Raji (cell line): ENCODE measurements at regions not wholly inside any gene's neighbourhood (a gene's known extent, or its start where the extent isn't known, plus 50 kb on each side); places are given as distances from the start of the nearest gene placed in this dataset.

Experiments used
- POLR2A ChIP-seq: IDR thresholded peaks from 2 replicates; pipeline ENCODE4 v1.6.1; 2011; ENCODE audit warnings: low read depth, low read length, control low read depth; ENCODE audit not compliant: insufficient read depth

DNA sequence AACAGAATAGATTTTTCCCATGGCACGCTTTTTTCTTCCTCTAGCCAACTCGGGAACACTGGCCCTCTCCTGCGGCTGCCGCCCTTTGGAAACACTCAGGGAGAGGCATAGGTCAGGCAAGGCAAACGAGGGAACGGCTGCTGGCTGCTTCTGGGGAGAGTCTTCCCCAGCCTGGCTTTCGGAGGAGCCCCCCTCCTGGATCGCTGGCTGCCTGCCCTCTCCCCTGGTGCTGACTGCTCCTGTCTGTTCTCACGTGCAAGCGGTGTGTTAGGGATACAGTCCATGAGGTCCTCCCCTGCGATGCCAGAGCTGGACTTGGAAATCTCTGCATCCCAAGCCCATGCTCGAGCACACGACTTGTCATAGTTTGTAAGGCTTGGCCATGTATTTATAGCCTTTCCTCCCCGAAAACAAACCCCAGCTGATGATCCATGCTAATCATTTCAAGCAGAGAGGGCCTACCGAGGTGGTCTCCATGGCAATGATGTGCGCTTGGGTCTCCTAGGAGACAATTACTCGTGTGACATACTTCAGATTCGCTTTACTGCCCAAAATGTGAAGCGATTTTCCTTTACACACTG is 315.6 kb upstream of the ATP10A start:
- TF ChIP-seq POLR2A: no peak

DNA sequence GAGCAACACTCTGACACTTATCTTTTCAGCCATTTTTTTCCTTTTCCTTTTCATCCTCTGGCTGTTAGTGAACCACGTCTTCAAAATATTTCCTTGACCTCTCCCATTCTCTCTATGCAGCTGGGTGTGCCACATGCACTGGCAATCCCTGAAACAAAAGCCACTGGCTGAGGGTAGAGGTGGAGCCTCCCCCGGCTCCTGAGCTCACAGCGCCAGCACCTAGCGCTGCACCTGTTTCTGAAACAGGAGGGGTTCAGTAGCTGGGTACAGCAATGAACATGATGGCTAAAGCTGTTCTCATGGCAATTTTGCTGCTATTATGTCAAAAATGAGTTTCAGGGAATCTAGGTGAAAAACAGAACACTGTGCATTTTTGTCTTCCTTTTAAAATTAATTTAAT is 314.7 kb upstream of the ATP10A start:
- no peak for TF ChIP-seq POLR2A

GRCh38 chr15:26176831-26177230 is 313.7 kb upstream of the ATP10A start:
- TF ChIP-seq POLR2A: no peak

- TF ChIP-seq POLR2A: no peak
Measured at GRCh38 chr15:26171266-26171665, 308.1 kb upstream of the ATP10A start.

GRCh38 chr15:26166429-26166828 is 303.3 kb upstream of the ATP10A start:
- no peak for TF ChIP-seq POLR2A

- TF ChIP-seq POLR2A: no peak
Measured at GRCh38 chr15:26165546-26165945, 302.4 kb upstream of the ATP10A start.

- no peak for TF ChIP-seq POLR2A
Measured at GRCh38 chr15:26160343-26160742, 297.2 kb upstream of the ATP10A start.

DNA sequence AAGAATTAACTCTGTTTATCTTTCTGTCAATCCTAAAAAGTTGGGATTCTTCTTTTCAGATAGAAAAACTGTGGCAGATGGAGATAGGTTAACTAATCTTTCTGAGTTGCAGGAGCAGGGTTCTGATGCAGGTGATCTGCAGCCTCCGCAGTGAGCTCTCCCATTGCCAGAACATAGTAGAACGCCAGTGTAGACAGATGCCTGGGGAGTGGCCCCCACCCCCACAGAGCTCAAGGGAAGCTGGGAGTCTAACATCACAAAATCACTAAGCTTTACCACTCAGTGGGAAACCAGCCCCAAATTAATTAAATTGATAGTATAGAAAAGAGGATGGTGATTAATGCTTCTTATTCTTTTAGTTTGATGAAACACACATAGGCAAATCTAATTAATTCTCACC is 295.0 kb upstream of the ATP10A start:
- TF ChIP-seq POLR2A: no peak

GRCh38 chr15:26157081-26157480 is 294.0 kb upstream of the ATP10A start:
- no peak for TF ChIP-seq POLR2A

GRCh38 chr15:26156051-26156450 is 292.9 kb upstream of the ATP10A start:
- no peak for TF ChIP-seq POLR2A

GRCh38 chr15:26148156-26148860 is 285.2 kb upstream of the ATP10A start:
- TF ChIP-seq POLR2A: no peak

GRCh38 chr15:26146202-26146601 is 283.1 kb upstream of the ATP10A start:
- no peak for TF ChIP-seq POLR2A

GRCh38 chr15:26145796-26146195 is 282.7 kb upstream of the ATP10A start:
- TF ChIP-seq POLR2A: no peak

DNA sequence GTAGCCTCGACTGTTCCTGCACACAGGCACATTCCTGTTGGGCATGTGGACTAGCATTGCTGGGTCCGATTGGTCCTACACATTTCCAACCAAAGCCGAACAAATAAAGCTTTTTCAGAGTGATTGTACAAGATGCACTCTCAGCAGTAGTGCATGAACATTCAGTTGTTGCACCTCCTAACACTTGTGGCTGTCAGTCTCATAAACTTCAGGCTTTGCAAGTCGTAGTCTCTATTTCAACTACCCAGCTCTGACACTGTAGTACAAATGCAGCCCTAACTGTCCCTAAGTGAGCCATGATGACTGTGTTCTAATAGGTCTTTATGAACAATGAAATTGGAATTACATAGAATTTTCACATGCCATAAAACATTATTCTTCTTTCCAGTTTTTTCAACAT is 281.7 kb upstream of the ATP10A start:
- no peak for TF ChIP-seq POLR2A

DNA sequence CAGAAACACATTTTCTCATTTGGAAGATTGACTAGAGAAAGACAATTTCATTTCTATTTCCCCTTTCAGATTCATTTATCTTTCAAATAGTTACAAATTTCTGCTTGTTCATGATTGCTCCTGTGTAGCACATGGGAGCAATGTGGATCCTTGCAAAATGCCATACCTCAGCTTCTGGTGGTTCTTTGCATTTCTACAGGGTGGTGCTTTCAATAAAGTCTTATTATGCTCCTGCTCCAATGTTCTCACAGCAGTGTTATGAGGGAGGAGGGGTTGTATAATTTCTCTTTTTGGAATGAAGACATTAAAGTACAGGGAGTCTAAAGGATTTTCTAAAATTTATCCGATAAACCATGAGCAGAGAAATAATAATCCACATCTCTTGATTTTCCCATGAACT is 280.1 kb upstream of the ATP10A start:
- no peak for TF ChIP-seq POLR2A

GRCh38 chr15:26134812-26135211 is 271.7 kb upstream of the ATP10A start:
- TF ChIP-seq POLR2A: no peak

DNA sequence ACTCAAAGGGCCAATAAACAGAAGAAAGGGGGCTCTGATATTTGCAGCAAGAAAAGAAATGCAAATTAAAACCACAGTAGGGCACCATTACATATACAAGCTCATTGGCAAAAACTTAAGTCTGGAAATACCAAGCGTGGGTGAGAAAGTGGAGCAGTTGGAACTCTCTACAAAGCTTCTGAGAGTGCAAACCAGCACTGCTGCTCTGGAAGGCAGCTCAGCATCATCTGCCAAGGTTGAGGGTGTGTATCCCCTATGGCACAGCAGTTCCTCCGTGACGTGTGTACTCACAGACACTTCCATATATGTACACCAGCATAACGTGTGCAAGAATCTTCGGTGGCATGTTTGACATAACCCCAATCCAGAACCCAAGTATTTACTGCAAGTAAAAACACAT is 271.0 kb upstream of the ATP10A start:
- no peak for TF ChIP-seq POLR2A

DNA sequence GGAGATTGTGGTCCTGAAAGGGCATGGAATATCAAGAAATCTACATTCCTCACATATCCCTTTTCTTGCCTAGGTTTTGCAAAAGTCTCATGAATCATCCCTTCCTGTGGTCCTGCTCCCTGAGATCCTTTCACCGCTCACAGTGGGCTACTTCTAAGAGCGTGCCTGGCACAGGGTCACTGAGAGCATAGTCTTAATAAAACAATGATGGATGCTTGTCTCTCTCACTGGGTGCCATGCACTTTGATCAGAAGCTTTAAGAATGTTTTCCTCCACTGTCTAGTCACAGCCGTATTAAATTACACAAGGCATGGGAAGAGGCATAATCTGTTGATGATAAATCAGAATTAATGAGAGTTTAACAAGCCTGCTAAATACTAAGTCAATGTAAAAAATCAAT is 269.7 kb upstream of the ATP10A start:
- TF ChIP-seq POLR2A: no peak

DNA sequence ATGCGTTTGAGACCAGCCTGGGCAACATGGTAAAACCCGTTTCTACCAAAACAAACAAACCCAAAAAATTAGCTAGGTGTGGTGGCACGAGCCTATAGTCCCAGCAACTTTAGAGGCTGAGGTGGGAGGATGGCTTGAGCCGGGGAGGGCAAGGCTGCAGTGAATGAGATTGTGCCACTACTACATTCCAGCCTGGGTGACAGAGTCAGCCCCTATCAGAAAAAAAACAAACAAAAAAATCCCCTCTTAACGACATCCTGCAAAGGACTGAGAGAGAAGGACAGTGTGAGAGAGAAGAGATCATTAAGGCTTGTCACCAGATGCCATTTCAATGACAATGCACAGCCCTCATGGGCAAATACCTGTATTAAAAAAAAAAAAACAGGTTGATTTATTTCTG is 266.7 kb upstream of the ATP10A start:
- TF ChIP-seq POLR2A: no peak
